Astrocyte (in vitro differentiated cells and primary cell): ENCODE measurements at regions not wholly inside any gene's neighbourhood (a gene's known extent, or its start where the extent isn't known, plus 50 kb on each side); places are given as distances from the start of the nearest gene placed in this dataset.

Experiments used
- DNase-seq: peaks from one replicate; pipeline ENCODE4 v3.0.0-alpha.2; 2010; ENCODE audit warnings: low read depth
- FAIRE-seq: peaks from 2 replicates; lab custom pipeline; 2011; peaks lifted over from hg19 to GRCh38; lab: Jason Lieb, UNC
- H2AFZ ChIP-seq: 2 replicates; pipeline ENCODE4 v1.6.0; 2012; ENCODE audit warnings: low read depth, low read length, inconsistent platforms
- H3K27ac ChIP-seq: 2 replicates; pipeline ENCODE4 v1.5.1; 2011; ENCODE audit warnings: low read depth, low read length, inconsistent platforms
- H3K27me3 ChIP-seq: 2 replicates; pipeline ENCODE4 v1.6.0; 2011; ENCODE audit warnings: low read length, inconsistent platforms; ENCODE audit not compliant: insufficient read depth
- H3K36me3 ChIP-seq: 2 replicates; pipeline ENCODE4 v1.5.1; 2011; ENCODE audit warnings: low read length, inconsistent platforms; ENCODE audit not compliant: insufficient read depth
- H3K4me1 ChIP-seq: 2 replicates; pipeline ENCODE4 v1.5.1; 2011; ENCODE audit warnings: low read length, inconsistent platforms; ENCODE audit not compliant: insufficient read depth
- H3K4me2 ChIP-seq: 2 replicates; pipeline ENCODE4 v1.6.0; 2012; ENCODE audit warnings: low read length, inconsistent platforms
- H3K4me3 ChIP-seq: 2 replicates; pipeline ENCODE4 v1.5.1; 2011; ENCODE audit warnings: low read depth, mild to moderate bottlenecking, low read length, inconsistent platforms; ENCODE audit not compliant: insufficient read depth
- H3K79me2 ChIP-seq: 2 replicates; pipeline ENCODE4 v1.6.0; 2012; ENCODE audit warnings: mild to moderate bottlenecking, low read length, inconsistent platforms; ENCODE audit not compliant: insufficient read depth
- H3K9ac ChIP-seq: 2 replicates; pipeline ENCODE4 v1.6.0; 2012; ENCODE audit warnings: mild to moderate bottlenecking, low read length, inconsistent platforms
- H3K9me3 ChIP-seq: 2 replicates; pipeline ENCODE4 v1.5.1; 2012; ENCODE audit warnings: low read depth, mild to moderate bottlenecking, low read length, inconsistent platforms; ENCODE audit not compliant: insufficient read depth
- H4K20me1 ChIP-seq: 2 replicates; pipeline ENCODE4 v1.6.0; 2012; ENCODE audit warnings: low read length, inconsistent platforms; ENCODE audit not compliant: insufficient read depth
- H3K27ac Mint-ChIP-seq: one replicate; pipeline ENCODE4 v1.8.0; 2021; ENCODE audit warnings: mild to moderate bottlenecking, mixed read lengths; ENCODE audit not compliant: unreplicated experiment
- H3K27me3 Mint-ChIP-seq: one replicate; pipeline ENCODE4 v1.8.0; 2021; ENCODE audit warnings: low read depth, mixed read lengths; ENCODE audit not compliant: unreplicated experiment
- H3K36me3 Mint-ChIP-seq: one replicate; pipeline ENCODE4 v1.8.0; 2021; ENCODE audit warnings: low read depth, mixed read lengths; ENCODE audit not compliant: unreplicated experiment
- H3K4me1 Mint-ChIP-seq: one replicate; pipeline ENCODE4 v1.8.0; 2021; ENCODE audit warnings: low read depth, mixed read lengths; ENCODE audit not compliant: unreplicated experiment
- H3K4me3 Mint-ChIP-seq: one replicate; pipeline ENCODE4 v1.8.0; 2021; ENCODE audit warnings: mild to moderate bottlenecking, moderate library complexity, mixed read lengths; ENCODE audit not compliant: unreplicated experiment
- H3K9me3 Mint-ChIP-seq: one replicate; pipeline ENCODE4 v1.8.0; 2021; ENCODE audit warnings: mild to moderate bottlenecking, mixed read lengths; ENCODE audit not compliant: unreplicated experiment
- EZH2 ChIP-seq: IDR thresholded peaks from 2 replicates; pipeline ENCODE4 v1.6.1; 2012; ENCODE audit warnings: mild to moderate bottlenecking, low read length, inconsistent platforms; ENCODE audit not compliant: insufficient read depth
- TF ChIP-seq, protein P1 (sequence below): IDR thresholded peaks from 2 replicates; pipeline ENCODE4 v1.5.1; 2011; ENCODE audit warnings: low read depth, mild to moderate bottlenecking, inconsistent platforms, low read length, moderate library complexity; ENCODE audit not compliant: insufficient read depth

DNA sequence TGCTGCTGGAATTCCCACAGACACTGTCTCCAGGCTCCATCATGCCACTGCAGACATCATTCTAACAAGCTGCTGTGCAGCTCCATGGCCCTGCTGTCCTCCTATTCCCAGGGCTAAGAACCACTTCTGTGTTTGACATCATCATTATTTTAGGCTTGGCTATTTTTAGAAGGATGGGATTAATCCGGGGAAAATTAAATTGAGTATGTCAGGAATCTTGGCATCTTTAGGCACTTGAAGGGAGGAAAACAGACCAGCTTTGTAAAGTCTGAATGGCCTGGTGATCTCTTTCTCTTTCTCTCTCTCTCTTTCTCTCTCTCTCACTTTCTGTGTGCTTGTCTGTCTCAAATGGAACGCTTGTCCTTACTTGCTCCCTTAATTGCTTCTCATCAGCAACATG, 568.3 kb upstream of the FLRT2 start:
- no peak for FAIRE-seq
- no peak overlapping the region for H3K27ac Mint-ChIP-seq
- Histone ChIP-seq H3K4me2 (no peak overlapping the region), H3K27me3 (no peaks in the 10 kb centered on the region), H3K4me1 (no peaks in the 10 kb centered on the region), H3K79me2 (no peaks in the 10 kb centered on the region), H3K9me3 (no peaks in the 10 kb centered on the region), H4K20me1 (no peaks in the 10 kb centered on the region), H3K9ac (no peak overlapping the region), H3K36me3 (no peaks in the 10 kb centered on the region), H3K4me3 (no peak overlapping the region), H2AFZ (no peak overlapping the region), H3K27ac (no peak overlapping the region)
- H3K9me3 Mint-ChIP-seq: peaks cover 1% of the 10 kb centered on the region
- TF ChIP-seq, protein P1, sequence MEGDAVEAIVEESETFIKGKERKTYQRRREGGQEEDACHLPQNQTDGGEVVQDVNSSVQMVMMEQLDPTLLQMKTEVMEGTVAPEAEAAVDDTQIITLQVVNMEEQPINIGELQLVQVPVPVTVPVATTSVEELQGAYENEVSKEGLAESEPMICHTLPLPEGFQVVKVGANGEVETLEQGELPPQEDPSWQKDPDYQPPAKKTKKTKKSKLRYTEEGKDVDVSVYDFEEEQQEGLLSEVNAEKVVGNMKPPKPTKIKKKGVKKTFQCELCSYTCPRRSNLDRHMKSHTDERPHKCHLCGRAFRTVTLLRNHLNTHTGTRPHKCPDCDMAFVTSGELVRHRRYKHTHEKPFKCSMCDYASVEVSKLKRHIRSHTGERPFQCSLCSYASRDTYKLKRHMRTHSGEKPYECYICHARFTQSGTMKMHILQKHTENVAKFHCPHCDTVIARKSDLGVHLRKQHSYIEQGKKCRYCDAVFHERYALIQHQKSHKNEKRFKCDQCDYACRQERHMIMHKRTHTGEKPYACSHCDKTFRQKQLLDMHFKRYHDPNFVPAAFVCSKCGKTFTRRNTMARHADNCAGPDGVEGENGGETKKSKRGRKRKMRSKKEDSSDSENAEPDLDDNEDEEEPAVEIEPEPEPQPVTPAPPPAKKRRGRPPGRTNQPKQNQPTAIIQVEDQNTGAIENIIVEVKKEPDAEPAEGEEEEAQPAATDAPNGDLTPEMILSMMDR: no peak
- TF ChIP-seq EZH2: no peak
- no peaks in the 10 kb centered on the region for H3K27me3 Mint-ChIP-seq
- DNase-seq: no peak
- H3K4me3 Mint-ChIP-seq: no peak overlapping the region
- peaks cover 4% of the 10 kb centered on the region for H3K4me1 Mint-ChIP-seq
- no peaks in the 10 kb centered on the region for H3K36me3 Mint-ChIP-seq

DNA sequence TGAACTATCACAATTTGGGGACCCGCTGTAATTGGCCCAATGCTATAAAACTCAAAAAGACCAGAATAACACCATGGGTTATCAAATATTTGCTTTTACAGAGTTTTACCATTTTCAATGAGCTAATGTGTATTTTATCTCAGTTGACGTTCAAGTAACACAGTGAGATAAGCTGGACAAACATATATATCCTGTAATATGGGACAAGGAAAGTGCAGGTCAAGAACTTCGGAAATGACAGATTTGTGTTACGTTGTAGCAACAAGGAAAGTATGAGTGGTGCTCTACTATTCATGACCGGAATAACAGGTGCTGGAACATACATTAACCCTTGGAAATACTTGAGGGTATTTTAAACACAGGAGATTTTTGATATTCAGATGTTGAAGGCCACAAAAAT, 566.4 kb upstream of the FLRT2 start:
- no peak overlapping the region for H3K4me3 Mint-ChIP-seq

DNA sequence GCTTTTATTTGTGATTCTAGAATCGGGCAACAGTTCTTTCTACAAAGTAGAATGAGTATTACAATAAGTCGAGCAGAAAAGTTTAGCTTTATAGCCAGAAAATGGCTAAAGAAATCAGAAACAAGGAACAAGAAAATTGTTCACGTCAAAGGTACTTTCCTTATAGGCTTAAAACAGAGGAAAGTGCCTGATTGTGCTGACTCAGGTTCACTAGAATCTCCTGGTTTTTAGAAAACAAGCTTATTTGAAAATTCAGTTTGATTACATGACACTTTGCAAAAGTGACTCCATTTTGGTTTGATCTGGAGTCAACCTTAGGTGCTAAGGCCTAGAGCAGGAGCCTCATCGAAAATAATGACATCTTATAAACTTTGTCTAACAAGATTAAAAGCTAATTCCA, 564.7 kb upstream of the FLRT2 start:
- no peak overlapping the region for H3K27ac Mint-ChIP-seq
- H3K36me3 ChIP-seq: no peaks in the 10 kb centered on the region
- H3K4me3 ChIP-seq: no peak overlapping the region
- no peaks in the 10 kb centered on the region for H3K9me3 ChIP-seq
- no peak overlapping the region for H2AFZ ChIP-seq
- no peak overlapping the region for H3K4me2 ChIP-seq
- H4K20me1 ChIP-seq: no peaks in the 10 kb centered on the region
- H3K9ac ChIP-seq: no peak overlapping the region
- H3K27ac ChIP-seq: no peak overlapping the region
- FAIRE-seq (no peak), DNase-seq (no peak)
- H3K27me3 Mint-ChIP-seq: no peaks in the 10 kb centered on the region
- TF ChIP-seq EZH2: no peak
- TF ChIP-seq, protein P1: no peak
- H3K4me1 ChIP-seq: no peaks in the 10 kb centered on the region
- peaks cover 2% of the 10 kb centered on the region for H3K9me3 Mint-ChIP-seq
- H3K36me3 Mint-ChIP-seq: no peaks in the 10 kb centered on the region
- no peak overlapping the region for H3K4me3 Mint-ChIP-seq
- H3K27me3 ChIP-seq: no peaks in the 10 kb centered on the region
- H3K79me2 ChIP-seq: no peaks in the 10 kb centered on the region
- no peaks in the 10 kb centered on the region for H3K4me1 Mint-ChIP-seq

More for the DNA sequence above, 566.4 kb upstream of the FLRT2 start:
- Histone ChIP-seq H4K20me1 (no peaks in the 10 kb centered on the region), H3K79me2 (no peaks in the 10 kb centered on the region), H3K9me3 (no peaks in the 10 kb centered on the region), H3K4me2 (no peak overlapping the region), H3K36me3 (no peaks in the 10 kb centered on the region), H3K4me3 (no peak overlapping the region), H3K4me1 (no peaks in the 10 kb centered on the region), H3K9ac (no peak overlapping the region), H2AFZ (no peak overlapping the region), H3K27me3 (no peaks in the 10 kb centered on the region), H3K27ac (no peak overlapping the region)
- no peaks in the 10 kb centered on the region for H3K9me3 Mint-ChIP-seq
- no peaks in the 10 kb centered on the region for H3K27me3 Mint-ChIP-seq
- TF ChIP-seq, protein P1: no peak
- no peak for TF ChIP-seq EZH2
- FAIRE-seq: no peak
- DNase-seq: no peak
- H3K36me3 Mint-ChIP-seq: no peaks in the 10 kb centered on the region
- H3K4me1 Mint-ChIP-seq: peaks cover 4% of the 10 kb centered on the region
- no peak overlapping the region for H3K27ac Mint-ChIP-seq
